ENCODE measurements at regions not wholly inside any gene's neighbourhood (a gene's known extent, or its start where the extent isn't known, plus 50 kb on each side); places are given as distances from the start of the nearest gene placed in this dataset.

- TF ChIP-seq BCOR (IDR thresholded peaks at IDR 0.05) (no peak), ZNF165 (CRISPR knock-in tag; IDR thresholded peaks at IDR 0.05; ENCODE audit: borderline replicate concordance) (no peak), ATF7 (IDR thresholded peaks at IDR 0.05) (no peak), CUX1 (CRISPR knock-in tag; IDR thresholded peaks at IDR 0.05) (no peak), MXD1 (CRISPR knock-in tag; IDR thresholded peaks at IDR 0.05; ENCODE audit: borderline replicate concordance, poor library complexity, severe bottlenecking) (no peak), RBFOX2 (IDR thresholded peaks at IDR 0.05; ENCODE audit: low read depth, low read length) (no peak), ZNF655 (CRISPR knock-in tag; IDR thresholded peaks at IDR 0.05) (no peak), FOXP4 (CRISPR knock-in tag; IDR thresholded peaks at IDR 0.05; ENCODE audit: borderline replicate concordance) (no peak), JUNB (CRISPR knock-in tag; conservative IDR thresholded peaks at IDR 0.05) (no peak), HMG20A (CRISPR knock-in tag; conservative IDR thresholded peaks at IDR 0.05) (no peak), TRIM24 (IDR thresholded peaks at IDR 0.05) (peak; percentile 20 to 53; a peak in 1 of 4 replicates), ZNF583 (CRISPR knock-in tag; IDR thresholded peaks at IDR 0.05) (no peak), SNIP1 (IDR thresholded peaks at IDR 0.05; ENCODE audit: low read depth) (no peak), GATAD2A (IDR thresholded peaks at IDR 0.05) (no peak), JUN (IDR thresholded peaks at IDR 0.05; ENCODE audit: borderline replicate concordance, low read depth, low read length) (peak; percentile 71), JUN (CRISPR knock-in tag; IDR thresholded peaks at IDR 0.05; ENCODE audit: borderline replicate concordance) (no peak), SREBF2 (CRISPR knock-in tag; IDR thresholded peaks at IDR 0.05) (no peak), THRA (IDR thresholded peaks at IDR 0.05) (no peak), ZNF23 (CRISPR knock-in tag; IDR thresholded peaks at IDR 0.05) (no peak), SOX6 (IDR thresholded peaks at IDR 0.05) (no peak)
Observed at GRCh38 chr15:35173444-35174118, 88.5 kb upstream of the NANOGP8 start (continued).
